GOT3 (cell line): ENCODE measurements at regions not wholly inside any gene's neighbourhood (a gene's known extent, or its start where the extent isn't known, plus 50 kb on each side); places are given as distances from the start of the nearest gene placed in this dataset.

Experiments used
- DNase-seq: peaks from one replicate; lab custom pipeline; 2025; ENCODE audit warnings: mixed read lengths; lab: John Stamatoyannopoulos, UW

DNA sequence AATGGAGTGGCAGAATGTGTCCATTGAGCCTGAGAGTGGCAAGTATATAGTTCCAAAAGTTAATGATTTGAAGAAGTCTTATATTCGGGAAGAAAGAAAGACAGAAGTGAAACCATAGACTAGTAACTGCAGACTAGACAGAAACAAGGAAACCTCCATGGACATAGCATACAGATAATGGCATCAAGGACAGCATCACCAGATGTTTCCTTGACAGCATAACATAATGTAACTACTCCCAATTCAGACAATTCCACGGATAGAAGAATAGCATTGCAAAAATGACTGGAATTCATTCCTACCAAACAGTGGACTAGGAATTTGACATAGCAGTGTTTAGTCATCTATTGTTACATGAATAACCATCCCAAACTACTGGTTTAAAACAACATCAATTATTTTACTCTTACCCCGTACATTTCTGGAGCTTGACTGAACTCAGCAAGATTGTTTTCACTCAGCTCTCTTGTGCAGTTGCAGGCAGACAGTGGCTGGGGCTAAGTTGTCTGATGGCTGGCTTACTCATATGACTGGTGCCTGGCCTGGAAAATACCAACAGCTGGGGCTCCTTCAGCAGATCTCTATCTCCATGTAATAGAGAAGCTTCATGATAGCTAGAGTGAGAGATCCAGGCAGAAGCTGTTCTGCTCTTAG, 109.7 kb upstream of the GADL1 start:
- DNase-seq: no peak

GRCh38 chr3:31008994-31009393, 114.5 kb upstream of the GADL1 start:
- no peak for DNase-seq

DNA sequence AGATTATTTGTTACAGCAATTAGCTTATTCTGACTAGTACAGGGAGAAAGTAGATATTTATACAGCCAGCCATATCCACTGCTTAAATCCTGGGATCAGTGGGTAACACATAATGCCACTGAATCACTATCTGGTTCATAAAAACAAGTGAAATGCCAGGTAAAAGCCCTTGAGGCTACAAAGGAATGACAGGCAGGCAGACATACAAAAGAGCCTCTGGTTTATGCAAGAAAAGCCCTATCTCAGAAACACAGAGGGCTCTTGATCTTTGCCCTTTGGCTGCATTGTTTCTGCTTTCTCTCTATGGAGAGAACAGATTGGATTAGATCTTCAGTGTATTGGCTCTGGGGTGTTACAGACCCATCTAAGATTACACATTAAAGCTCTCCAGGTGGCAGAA, 115.4 kb upstream of the GADL1 start:
- DNase-seq: no peak

DNA sequence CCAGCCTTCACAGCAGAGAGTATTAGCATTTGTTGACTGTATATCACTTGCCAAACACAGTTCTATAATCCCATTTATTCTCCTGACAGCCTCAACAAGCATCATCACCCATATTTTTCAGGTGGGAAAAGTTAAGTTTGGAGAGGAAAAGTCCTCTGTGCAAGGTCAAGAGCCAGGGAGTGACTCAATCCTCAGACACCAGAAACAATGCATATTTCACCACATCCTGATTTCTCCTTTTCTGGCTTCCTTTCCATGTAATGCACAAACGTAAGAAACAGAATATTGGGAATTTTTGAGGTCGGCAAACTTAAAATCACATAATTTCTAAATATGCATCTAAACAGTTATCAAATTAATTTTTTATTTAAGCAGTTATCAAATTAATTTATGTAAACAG, 116.0 kb upstream of the GADL1 start:
- no peak for DNase-seq

DNA sequence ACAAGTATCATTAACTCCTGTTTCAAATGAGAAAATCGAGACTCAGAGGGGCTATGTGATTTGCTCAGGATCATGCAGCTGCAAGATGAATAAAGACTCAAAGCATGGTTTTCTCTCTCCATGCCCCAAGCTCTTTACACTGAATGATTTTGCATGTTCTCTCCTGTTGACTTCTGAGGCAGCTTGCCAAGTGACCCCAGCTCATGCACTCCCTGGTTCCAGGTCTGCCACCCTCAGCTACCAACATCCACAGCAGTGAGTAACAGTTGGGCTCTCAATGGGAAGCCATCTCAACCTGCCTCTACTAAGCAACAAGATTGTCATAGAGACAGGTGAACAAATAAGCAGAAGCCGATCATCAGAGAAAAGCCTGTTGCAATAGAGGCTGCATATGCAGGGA, 116.9 kb upstream of the GADL1 start:
- no peak for DNase-seq

- DNase-seq: no peak
These were observed 118.6 kb upstream of the GADL1 start for GRCh38 chr3:31013090-31013489.

DNA sequence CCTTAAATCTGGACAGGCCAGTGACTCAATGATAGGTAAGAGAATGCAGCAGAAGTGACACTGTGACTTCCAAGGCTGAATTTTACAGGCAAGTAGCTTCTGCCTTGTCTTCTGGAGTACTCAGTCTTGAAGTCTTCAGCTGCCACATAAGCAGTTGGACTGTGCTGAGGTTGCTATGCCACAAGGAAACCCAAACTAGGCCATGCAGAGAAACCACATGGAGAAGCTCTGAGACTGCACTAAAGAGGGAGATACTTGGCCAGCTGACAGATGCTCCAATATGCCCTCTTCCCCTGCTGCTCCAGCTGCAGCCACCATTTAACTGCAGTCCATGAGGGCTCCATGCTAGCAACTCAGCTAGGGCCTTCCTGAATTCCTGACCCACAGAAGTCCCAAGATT, 119.4 kb upstream of the GADL1 start:
- no peak for DNase-seq

- DNase-seq: no peak
These were observed 120.0 kb upstream of the GADL1 start for GRCh38 chr3:31014317-31015040.

DNA sequence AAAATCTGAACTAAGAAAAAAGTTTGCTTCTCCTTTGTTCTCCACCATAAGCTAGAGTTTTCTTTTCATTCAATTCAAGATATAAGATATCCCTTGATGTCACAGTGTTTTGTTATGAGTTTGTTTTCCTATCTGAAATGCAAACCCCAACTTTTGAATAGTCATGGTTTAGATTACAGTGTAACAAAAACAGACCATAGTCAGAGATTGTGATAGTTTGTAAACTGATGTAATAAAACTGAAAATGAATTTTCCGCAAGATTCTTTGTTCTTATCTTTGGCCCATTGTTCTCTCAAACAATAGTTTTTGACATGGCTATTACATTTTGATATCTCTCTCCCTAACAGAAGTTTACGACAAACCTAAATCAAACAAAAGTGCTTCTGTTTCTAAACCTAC, 121.7 kb upstream of the GADL1 start:
- DNase-seq: no peak

GRCh38 chr3:31022716-31023115, 128.3 kb upstream of the GADL1 start:
- no peak for DNase-seq

DNA sequence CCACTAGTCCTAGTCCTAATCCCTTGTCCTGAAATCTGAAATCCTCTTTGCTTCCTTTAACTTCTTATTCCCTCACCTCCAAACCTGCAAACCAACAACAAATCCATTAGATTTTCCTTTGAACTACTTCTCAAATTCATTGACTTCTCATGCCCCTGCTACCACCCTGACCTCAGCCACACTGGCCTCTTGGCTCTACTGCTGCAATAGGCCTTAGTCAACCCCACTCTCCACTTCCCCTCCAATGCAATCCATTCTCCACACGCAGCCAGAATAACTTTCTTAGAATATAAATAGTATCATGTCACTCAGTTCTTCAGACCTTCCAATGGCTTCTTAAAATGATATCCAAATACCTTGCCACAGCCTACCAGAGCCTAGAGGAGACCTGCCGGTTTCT, 131.1 kb upstream of the GADL1 start:
- no peak for DNase-seq

GRCh38 chr3:31027191-31027761, 132.8 kb upstream of the GADL1 start:
- DNase-seq: no peak

GRCh38 chr3:31027914-31028313, 133.5 kb upstream of the GADL1 start:
- DNase-seq: no peak

DNA sequence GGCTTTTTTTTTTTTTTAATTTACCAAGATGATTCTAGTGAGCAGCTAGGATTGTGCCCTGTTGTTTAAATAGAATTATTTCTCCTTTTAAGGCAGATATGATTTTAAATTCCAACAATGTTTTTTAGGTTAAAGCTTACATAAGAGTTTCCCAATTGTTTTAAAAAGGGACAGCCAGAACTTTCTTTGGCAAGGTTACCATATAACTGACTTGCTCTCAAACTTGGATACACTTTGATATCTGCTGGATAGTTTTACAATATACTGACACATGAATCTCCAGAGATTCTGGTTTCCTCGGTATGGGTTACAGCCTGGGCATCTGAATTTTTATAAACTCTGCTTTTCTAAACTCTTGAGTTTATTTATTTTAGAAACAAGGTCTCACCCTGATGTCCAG, 134.3 kb upstream of the GADL1 start:
- DNase-seq: no peak

DNA sequence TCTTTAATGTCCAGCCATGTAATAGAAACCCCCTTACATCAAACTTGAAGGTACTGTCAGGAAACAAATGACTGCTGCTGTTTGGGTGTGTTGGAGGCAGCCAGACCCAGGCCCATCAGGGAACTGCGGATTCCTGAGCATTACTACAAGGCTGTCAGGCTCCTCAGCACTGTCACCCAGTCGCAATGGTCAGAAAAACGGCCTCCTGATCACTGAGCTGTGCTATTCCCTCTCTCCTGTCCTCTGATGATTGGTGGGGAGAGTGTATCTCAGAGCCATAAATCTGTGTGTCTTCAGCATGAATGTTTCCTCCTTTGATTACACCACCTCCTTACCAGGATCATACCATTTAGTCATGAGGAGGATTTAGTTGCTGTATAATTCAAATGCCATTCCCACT, 135.2 kb upstream of the GADL1 start:
- no peak for DNase-seq

DNA sequence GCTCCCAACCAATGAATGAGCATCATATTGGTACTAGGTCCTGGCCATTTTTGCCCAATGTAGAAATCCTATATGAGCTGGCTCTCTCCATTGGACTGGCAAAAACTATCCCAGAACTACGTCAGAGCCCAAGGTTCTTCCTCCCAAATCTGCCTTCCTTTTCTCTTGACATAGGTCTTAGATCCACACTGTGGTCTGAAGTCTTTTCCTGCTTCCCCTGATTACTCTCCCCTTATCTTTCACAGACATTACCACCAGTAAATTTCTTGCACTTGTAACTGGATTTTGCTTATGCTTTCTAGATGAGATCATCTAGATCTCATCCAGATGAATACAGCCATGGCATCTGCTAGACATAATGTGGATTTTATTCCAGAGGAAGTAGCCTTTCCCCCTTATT, 141.2 kb upstream of the GADL1 start:
- no peak for DNase-seq

- no peak for DNase-seq
These were observed 143.8 kb upstream of the GADL1 start for GRCh38 chr3:31038086-31038739.

DNA sequence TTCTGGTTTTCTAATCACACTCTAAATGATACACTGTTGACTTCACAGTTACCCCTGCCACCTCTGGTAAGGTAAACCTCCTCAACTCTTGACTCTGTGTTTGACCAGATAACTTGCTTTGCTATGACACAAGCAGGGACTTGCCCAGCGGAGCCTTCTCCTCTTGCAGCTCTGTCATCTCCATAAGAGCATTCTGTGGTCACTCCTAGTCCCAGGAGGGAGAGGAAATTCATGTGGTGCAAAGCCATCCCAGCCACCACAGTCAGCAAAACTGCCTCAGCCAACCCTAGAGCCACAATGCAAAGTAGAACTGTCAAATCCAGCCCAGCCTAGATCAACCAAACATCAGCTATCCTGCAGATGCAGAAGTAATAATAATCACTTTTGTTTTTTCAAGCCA, 144.7 kb upstream of the GADL1 start:
- DNase-seq: no peak

- DNase-seq: no peak
These were observed 146.9 kb upstream of the GADL1 start for GRCh38 chr3:31041161-31041978.

GRCh38 chr3:31043184-31043819, 148.8 kb upstream of the GADL1 start:
- no peak for DNase-seq

DNA sequence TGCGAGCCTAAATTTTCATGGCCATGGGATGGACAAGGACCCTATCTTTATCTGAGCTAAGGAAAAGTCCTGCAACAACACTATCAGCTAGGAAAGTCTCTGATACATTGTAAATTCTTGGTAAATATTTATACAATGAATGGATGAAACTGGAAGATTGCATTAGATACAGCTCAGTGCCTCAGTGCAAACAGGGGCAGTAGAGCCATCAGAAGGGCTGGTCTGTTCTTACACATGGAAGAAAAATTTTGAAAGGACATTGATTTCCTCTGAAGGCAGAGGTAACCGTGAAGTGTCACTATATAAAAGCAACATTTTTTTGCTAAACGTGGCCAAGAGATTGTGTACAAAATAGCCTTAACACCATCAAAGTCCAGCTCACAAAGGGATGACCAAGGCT, 153.2 kb upstream of the GADL1 start:
- DNase-seq: no peak

DNA sequence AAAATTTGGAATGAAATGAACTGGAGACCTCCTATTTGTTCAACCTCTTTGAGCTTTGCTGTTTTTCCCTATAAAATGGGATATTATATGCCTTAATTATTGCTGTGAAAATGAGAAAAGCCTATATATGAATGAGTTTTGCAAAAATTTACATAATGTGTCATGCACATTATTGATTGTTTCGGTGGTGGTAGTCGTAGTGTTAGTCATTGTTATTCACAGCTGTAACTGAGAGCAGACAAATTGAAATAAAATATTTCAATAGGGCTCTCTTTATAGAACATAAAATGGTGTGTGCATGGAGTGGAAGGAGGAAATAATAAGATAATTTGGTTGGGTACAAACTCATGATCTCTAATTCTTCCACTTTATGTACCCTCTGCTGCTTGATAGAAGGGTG, 153.7 kb upstream of the GADL1 start:
- DNase-seq: no peak
